NCI-H82 treated with DMSO at 0.1 percent for 48 hours (cell line): ENCODE measurements at regions not wholly inside any gene's neighbourhood (a gene's known extent, or its start where the extent isn't known, plus 50 kb on each side); places are given as distances from the start of the nearest gene placed in this dataset.

ENCODE experiments used
- DNase-seq: peaks from one replicate; lab custom pipeline; 2025; ENCODE audit not compliant: unreplicated experiment; lab: John Stamatoyannopoulos, UW

- DNase-seq = no peak
Observed at GRCh38 chr2:30367232-30368070, 79.6 kb upstream of the LCLAT1 start.

GRCh38 chr2:30368258-30368657, 78.8 kb upstream of the LCLAT1 start:
- DNase-seq = no peak

- DNase-seq = no peak
Observed at GRCh38 chr2:30371028-30371689, 75.9 kb upstream of the LCLAT1 start.

GRCh38 chr2:30371772-30372373, 75.2 kb upstream of the LCLAT1 start:
- DNase-seq = no peak

GRCh38 chr2:30372826-30373225, 74.2 kb upstream of the LCLAT1 start:
- no peak for DNase-seq

- no peak for DNase-seq
Observed at GRCh38 chr2:30373881-30374302, 73.2 kb upstream of the LCLAT1 start.

GRCh38 chr2:30374380-30374779, 72.7 kb upstream of the LCLAT1 start:
- no peak for DNase-seq

GRCh38 chr2:30375915-30376314, 71.1 kb upstream of the LCLAT1 start:
- DNase-seq = no peak

- DNase-seq = no peak
Observed at GRCh38 chr2:30379481-30379880, 67.6 kb upstream of the LCLAT1 start.

GRCh38 chr2:30380824-30381223, 66.2 kb upstream of the LCLAT1 start:
- DNase-seq = no peak

GRCh38 chr2:30382162-30382783, 64.8 kb upstream of the LCLAT1 start:
- no peak for DNase-seq

- DNase-seq = no peak
Observed at GRCh38 chr2:30382995-30383394, 64.1 kb upstream of the LCLAT1 start.

- DNase-seq = no peak
Observed at GRCh38 chr2:30385327-30385726, 61.7 kb upstream of the LCLAT1 start.

- DNase-seq = no peak
Observed at GRCh38 chr2:30392097-30392496, 54.9 kb upstream of the LCLAT1 start.

GRCh38 chr2:30393510-30393909, 53.5 kb upstream of the LCLAT1 start:
- DNase-seq = no peak

- DNase-seq = no peak
Observed at GRCh38 chr2:30394096-30394495, 53.0 kb upstream of the LCLAT1 start.

GRCh38 chr2:30396436-30397232, 50.4 kb upstream of the LCLAT1 start:
- no peak for DNase-seq
